ENCODE measurements at regions not wholly inside any gene's neighbourhood (a gene's known extent, or its start where the extent isn't known, plus 50 kb on each side); places are given as distances from the start of the nearest gene placed in this dataset.

- TF ChIP-seq POLR2A (IDR thresholded peaks at IDR 0.05) (no peak), CTCF (IDR thresholded peaks at IDR 0.05) (no peak)
Observed at GRCh38 chr3:182309120-182309519, 484.2 kb upstream of the ATP11B start.

Measured in body of pancreas (tissue), 4 donors.